NCI-H345 (cell line): ENCODE measurements at regions not wholly inside any gene's neighbourhood (a gene's known extent, or its start where the extent isn't known, plus 50 kb on each side); places are given as distances from the start of the nearest gene placed in this dataset.

Experiments
- DNase-seq: peaks from one replicate; lab custom pipeline; 2025; lab: John Stamatoyannopoulos, UW

GRCh38 chr2:81213598-81213997, 909.0 kb upstream of the LRRTM1 start:
- no peak for DNase-seq

DNA sequence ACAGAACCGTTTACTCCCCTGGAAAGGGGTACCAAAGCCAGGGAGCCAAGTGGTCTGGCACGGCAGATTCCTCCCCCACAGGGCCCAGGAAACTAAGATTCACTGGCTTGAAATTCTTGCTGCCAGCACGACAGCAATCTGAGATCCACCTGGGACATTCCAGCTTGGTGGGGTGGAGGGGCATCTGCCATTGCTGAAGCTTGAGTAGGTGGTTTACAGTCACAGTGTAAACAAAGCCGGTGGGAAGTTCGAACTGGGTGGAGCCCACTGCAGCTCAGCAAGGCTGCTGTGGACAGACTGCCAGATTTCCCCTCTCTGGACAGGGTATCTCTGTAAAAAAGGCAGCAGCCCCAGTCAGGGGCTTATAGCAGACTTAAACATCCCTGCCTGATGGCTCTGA, 901.7 kb upstream of the LRRTM1 start:
- DNase-seq, result no peak

- DNase-seq, result no peak
Observed at GRCh38 chr2:81196933-81197628, 892.5 kb upstream of the LRRTM1 start.

- no peak for DNase-seq
Observed at GRCh38 chr2:81196383-81196851, 891.9 kb upstream of the LRRTM1 start.

DNA sequence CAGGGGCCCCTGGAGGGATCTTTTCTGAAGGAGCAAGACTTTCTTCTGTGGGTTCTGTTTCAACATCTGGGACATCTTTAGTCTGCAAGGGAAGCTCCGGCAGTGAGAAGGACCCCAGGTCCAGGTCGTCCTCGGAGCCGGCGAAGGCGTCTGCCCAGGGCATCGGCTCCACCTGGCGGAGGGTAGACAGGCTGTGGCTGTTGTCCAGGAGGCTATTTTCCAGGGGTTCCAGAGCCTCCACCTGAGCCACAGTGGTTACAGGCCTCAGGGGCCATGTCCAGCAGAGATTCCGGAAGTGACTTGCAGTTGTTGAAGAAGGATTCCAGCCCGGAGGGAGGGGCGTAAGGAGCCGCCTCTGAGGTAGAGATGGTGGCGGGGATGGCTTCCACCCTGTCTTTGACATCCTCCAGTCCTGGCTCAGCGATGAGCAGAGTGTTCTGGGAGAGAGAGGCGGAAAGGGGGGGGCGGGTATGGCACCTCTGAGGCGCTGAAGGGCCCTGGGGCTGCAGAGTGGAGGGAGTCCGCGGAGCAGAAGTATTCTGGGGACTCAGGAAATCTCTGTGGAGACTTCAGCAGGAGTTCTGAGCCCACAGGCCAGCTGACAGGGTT, 891.3 kb upstream of the LRRTM1 start:
- no peak for DNase-seq

GRCh38 chr2:81195017-81195773, 890.6 kb upstream of the LRRTM1 start:
- DNase-seq, result no peak

DNA sequence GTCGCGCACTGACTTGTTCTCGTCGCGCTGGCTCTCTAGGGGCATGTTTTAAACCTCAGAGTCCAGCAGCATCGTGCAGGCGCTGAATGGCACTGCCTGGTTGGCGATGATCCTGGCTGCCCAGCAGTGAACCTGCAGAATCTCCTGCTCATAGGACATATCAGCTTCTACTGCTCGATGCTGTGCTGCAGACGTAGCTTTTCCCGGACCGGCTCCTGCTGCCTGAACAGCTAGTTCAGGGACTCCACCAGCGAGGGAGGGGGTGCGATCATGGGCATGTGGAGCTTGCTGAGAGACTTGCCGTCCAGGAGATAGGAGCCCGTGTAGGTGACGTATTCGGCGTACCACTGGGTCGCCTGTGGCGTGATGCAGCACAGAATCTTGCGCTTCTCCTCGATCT, 890.0 kb upstream of the LRRTM1 start:
- DNase-seq, result no peak

GRCh38 chr2:81194176-81194575, 889.6 kb upstream of the LRRTM1 start:
- DNase-seq, result no peak

DNA sequence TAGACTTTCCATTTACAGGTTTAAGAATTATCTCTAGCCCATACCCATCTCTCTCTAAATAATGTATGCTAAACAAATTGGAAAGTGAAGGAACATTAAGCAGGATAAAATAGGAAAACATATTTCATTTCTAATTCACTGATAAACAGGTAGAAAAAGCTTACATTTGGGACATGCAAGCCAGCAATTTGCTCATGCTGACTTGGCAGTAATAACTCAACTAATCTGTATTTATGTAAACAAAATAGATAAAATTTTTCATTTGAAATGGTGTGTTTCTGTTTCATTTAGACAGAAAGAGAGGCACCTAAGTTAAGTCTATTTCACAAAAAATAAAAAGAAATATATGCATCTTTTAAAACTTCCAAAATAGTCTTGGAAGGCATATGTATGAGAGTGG, 877.3 kb upstream of the LRRTM1 start:
- DNase-seq, result no peak

DNA sequence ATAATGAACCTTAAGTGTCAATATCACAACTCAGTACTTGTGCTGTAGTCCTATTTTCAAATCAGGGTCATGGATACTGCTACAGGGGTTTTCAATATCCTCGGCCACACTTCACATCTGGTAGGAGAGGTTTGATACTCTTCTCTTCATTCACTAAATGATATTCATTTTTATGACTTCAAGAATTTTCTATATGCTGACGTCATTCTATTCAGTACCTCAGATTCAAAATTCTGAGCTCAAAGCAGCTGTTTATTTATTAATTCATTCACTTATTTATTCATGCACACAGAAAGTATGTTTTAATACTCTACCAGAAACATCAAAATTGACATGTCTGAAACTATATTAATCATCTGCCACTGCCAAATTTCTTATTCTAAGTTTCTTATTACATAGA, 866.9 kb upstream of the LRRTM1 start:
- no peak for DNase-seq

DNA sequence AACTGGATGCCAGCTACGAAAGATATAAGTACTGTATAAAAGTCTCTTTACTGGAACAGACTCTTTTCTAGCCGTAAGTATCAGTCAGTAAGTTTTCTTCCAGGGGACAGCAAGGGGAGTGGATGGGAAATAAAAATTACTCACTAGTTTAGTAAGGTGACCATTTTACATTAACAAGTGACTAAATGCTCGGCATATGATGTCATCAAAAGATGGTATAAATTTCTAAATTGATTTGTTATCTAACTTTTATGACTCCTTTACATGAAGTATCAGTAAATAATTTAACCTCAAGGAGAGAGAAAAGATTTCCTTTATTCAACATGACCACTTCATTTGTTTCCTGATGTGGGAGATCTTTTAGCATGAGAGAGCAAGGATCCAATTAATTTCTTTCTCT, 859.0 kb upstream of the LRRTM1 start:
- no peak for DNase-seq

- DNase-seq, result no peak
Observed at GRCh38 chr2:81158505-81158904, 854.0 kb upstream of the LRRTM1 start.

GRCh38 chr2:81148323-81148722, 843.8 kb upstream of the LRRTM1 start:
- no peak for DNase-seq

DNA sequence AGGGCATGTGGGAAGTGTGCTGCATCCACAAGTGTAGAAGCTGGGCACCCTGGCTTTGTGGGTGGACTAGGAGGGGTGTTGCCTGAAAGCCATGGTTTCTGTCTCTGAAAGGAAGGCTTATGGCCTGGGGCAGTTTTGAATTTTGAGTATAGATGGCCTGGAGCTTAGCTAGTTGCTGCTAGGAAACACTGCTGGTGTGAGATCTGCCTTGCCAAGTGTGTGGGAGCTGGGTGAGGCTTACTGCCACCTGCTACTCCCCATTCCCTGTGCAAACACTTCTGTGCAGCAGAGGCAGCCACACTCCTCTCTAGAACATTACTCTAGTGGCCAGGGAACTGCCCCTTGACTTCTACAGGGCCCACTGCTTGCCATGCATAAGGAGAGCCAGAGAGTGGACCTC, 831.7 kb upstream of the LRRTM1 start:
- DNase-seq, result no peak

DNA sequence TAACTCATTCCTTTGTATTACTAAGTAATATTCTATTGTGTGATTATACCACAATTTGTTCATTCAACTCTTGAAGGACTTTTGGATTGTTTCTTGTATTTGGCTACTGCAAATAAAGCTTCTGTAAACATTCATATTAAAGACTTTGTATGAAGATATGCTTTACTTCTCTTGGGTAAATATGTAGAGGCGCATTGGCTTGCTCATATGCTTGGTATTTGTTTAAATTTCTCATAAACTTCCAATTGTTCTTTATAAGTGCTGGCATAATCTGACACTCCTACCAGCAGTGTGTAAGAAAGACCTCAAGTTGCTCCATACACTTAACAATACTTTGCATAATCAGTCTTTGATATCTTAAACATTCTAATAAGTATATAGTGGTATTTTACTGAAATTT, 792.8 kb upstream of the LRRTM1 start:
- no peak for DNase-seq

GRCh38 chr2:81093031-81093430, 788.5 kb upstream of the LRRTM1 start:
- DNase-seq, result no peak

GRCh38 chr2:81087646-81088045, 783.1 kb upstream of the LRRTM1 start:
- DNase-seq, result no peak

GRCh38 chr2:81084101-81084500, 779.5 kb upstream of the LRRTM1 start:
- DNase-seq, result no peak

GRCh38 chr2:81078631-81079030, 774.1 kb upstream of the LRRTM1 start:
- no peak for DNase-seq

DNA sequence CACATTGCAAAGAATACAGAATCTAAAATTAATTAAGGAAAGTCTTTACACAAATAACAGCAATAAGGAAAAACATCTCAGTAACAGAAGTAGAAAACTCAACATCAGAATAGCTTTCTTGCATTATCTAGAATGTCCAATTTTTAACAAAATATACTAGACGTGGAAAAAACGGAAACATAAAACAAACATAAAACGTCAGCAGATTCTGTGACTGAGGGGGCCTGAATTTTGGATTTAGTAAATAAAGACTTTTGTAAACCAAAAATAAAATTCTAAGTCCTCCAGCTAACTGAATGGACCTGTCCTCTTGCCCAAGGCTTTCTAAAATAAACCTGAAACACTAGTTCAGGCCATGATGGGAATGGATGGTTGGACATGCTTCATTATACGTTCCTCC, 773.5 kb upstream of the LRRTM1 start:
- DNase-seq, result no peak

DNA sequence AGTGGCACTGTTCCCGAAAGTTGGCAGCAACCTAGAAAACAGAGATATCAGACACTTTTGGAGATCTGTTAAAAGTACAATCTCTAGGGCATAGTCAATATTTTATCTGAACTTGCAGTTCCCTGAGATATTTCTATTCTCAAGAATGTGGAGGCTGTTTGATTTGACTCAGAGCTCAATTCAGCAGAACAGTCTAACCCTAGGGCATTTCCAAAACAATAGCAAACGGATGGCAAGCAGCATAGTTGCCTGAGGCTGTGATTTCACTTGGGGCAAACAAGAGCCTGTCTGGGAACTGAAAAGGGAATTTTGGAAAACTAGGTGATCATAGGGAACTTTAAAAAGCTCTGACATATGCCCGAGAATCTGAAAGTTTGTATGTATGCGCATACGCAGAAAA, 772.8 kb upstream of the LRRTM1 start:
- DNase-seq, result no peak

DNA sequence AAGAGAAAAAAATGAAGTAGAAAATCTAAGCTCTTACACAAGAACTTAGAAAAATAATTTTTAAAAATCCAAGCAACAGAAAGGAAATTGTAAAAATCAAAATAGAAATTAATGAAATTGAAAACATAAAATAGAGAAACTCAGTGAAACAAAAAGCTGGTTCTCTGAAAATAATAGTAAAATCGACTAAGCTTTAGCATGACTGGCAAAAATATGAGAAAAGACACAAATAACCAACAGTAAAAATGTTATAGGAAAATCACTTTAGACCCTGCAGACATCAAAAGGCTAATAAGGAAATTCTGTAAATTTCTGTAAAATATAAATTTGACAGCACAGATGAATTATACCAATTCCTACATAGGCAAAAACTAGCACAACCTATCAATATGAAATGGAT, 768.9 kb upstream of the LRRTM1 start:
- DNase-seq, result no peak

DNA sequence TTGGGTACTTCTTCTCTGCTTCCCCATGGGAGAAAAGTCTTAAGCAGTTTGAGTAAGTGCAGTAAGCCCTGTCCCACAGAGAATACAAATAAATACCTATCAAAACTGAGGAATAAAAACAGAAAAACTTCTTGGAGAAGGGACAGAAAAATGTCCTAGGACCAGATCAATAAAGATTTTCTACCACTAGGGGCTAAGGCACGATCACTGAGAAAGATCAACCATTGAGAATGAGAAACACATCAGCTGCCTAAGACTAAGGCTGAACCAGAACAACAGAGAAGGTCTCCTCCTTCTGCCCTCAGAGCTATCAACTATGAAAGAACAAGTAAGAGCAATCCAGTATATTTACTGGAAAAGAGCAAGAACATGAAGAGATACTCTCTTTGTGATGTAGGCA, 763.6 kb upstream of the LRRTM1 start:
- DNase-seq, result no peak
